IPS DF 6.9 (cell line): ENCODE measurements at regions not wholly inside any gene's neighbourhood (a gene's known extent, or its start where the extent isn't known, plus 50 kb on each side); places are given as distances from the start of the nearest gene placed in this dataset.

Experiments
- DNase-seq: peaks from one replicate; pipeline ENCODE4 v3.0.0-alpha.2; 2013; ENCODE audit warnings: low read depth, low spot score
- H3K27ac ChIP-seq: one replicate; pipeline ENCODE4 v1.5.1; 2013; ENCODE audit warnings: low read length, control low read depth
- H3K27me3 ChIP-seq: 2 replicates; pipeline ENCODE4 v1.6.1; 2013; ENCODE audit warnings: mild to moderate bottlenecking, low read length; ENCODE audit not compliant: control insufficient read depth, insufficient read depth
- H3K36me3 ChIP-seq: 2 replicates; pipeline ENCODE4 v1.6.1; 2013; ENCODE audit warnings: low read length; ENCODE audit not compliant: control insufficient read depth, insufficient read depth
- H3K4me1 ChIP-seq: 2 replicates; pipeline ENCODE4 v1.6.1; 2013; ENCODE audit warnings: low read length; ENCODE audit not compliant: control insufficient read depth, insufficient read depth
- H3K4me3 ChIP-seq: 2 replicates; pipeline ENCODE4 v1.5.1; 2013; ENCODE audit warnings: mild to moderate bottlenecking, low read length
- H3K9me3 ChIP-seq: 2 replicates; pipeline ENCODE4 v1.6.1; 2013; ENCODE audit warnings: low read length, inconsistent platforms; ENCODE audit not compliant: control insufficient read depth, insufficient read depth
- WGBS: extraction: QIAGEN DNeasy Blood & Tissue Kit; methylation state at CpG from one replicate; pipeline ENCODE4 v1.1.7; 2013; ENCODE audit warnings: mixed read lengths, missing lambda C conversion rate; ENCODE audit not compliant: insufficient read length, insufficient coverage; 5-methylcytosine and 5-hydroxymethylcytosine counted together

DNA sequence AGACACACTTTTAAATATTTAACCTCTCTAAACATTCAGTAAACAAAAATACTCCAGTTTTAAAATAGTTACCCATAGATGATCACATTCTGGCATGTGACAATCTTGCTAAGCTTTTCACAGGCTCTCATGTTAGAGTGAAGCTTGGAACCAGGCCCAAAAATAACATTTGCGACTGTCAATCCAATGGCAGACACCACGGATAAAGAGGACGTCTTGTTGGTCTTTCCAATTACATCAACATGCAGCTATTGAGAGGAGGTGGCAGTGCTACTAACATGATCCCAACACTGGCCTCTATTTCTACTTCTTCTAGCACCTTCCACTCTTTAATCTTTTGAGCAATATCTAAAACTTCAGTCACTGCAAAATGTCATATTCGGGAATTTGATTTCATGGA lies 970.8 kb upstream of the TENM3 start:
- Histone ChIP-seq H3K36me3 (no peaks in the 10 kb centered on the region), H3K4me1 (no peaks in the 10 kb centered on the region), H3K27me3 (no peaks in the 10 kb centered on the region), H3K4me3 (no peak overlapping the region), H3K9me3 (no peaks in the 10 kb centered on the region), H3K27ac (no peak overlapping the region)
- no peak for DNase-seq
- WGBS: no CpG with 5 or more reads among the region's 4 CpGs

DNA sequence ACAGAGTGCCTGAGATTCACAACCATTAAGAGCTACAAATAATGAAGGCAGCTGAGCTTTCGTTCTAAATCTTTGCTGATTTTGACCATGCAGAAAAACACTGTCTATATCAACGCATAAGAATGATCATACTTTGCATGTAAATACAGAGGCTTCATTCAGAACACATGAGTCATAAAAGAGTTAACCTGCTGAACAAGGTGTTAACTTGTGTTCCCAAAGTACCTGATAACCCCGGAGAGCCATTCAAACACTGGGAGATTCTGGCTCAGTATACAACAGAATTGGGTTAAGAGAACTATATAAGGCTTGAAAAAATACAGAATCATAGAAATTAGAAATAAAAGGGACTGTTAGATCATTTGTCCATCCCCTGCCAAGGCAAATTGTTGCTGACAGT lies 964.3 kb upstream of the TENM3 start:
- no peak for DNase-seq
- Histone ChIP-seq H3K27me3 (no peaks in the 10 kb centered on the region), H3K4me3 (no peak overlapping the region), H3K27ac (no peak overlapping the region), H3K36me3 (no peaks in the 10 kb centered on the region), H3K4me1 (no peaks in the 10 kb centered on the region), H3K9me3 (no peaks in the 10 kb centered on the region)
- WGBS: no CpG with 5 or more reads among the region's 3 CpGs

DNA sequence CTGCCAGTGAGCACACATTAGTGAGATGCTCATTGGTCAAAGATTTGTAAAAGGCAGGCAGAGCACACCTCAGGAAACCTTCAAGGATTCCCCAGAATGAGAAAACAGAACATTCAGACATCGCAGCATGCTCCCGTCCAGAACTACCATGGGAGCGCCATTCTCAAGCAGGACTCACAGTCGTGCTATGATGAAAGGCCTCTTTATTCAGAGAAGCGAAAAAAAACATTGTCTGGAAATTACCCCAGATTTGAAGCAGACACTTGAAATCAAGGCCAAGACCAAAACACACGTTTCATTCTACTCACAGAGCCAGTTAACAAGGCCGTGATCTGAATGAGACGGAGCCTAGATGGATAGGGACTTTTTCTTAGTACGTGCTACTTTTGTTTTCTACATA lies 961.8 kb upstream of the TENM3 start:
- Histone ChIP-seq H3K4me1 (no peaks in the 10 kb centered on the region), H3K27ac (no peak overlapping the region), H3K36me3 (no peaks in the 10 kb centered on the region), H3K27me3 (no peaks in the 10 kb centered on the region), H3K9me3 (no peaks in the 10 kb centered on the region), H3K4me3 (no peak overlapping the region)
- WGBS: no CpG with 5 or more reads among the region's 9 CpGs
- no peak for DNase-seq

DNA sequence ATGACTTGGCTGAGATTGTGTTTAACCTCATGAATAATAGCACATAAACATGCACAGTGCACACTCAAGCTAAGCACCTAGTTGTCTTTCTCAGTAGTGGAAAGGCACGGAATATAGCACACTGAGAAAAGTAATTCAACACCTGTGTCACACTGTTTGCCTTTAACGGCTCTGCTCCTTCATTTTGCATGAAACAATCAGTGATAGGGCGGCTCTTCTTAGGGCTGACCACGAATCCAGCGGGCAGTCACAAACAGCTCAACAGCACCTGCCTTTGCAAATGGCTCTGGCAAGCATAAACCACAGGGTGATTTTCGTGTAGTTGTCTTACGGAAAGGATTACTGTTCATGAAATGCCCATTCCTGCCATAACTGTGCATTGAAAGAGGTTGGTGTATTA lies 954.0 kb upstream of the TENM3 start:
- Histone ChIP-seq H3K4me3 (no peak overlapping the region), H3K27me3 (no peaks in the 10 kb centered on the region), H3K27ac (no peak overlapping the region), H3K9me3 (no peaks in the 10 kb centered on the region), H3K4me1 (no peaks in the 10 kb centered on the region), H3K36me3 (no peaks in the 10 kb centered on the region)
- WGBS: no CpG with 5 or more reads among the region's 7 CpGs
- no peak for DNase-seq

DNA sequence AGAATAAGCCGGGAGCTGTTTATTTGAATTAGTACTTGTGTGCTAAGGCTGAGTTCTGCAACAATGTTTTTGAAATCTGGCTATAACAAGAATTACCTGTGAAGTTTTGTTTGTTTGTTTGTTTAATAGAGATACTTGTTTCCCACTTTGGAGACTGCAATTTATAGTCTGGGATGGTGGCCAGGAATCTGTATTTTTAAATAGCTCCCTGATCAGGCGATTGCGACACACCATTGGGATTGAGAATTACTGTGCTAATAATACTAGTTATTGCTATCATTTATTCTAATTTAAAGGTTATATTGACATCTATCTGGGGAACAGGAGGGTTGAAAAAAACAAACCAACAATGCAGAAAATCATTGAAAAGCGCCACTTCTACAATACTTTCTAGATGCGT lies 951.6 kb upstream of the TENM3 start:
- no CpG with 5 or more reads among the region's 5 CpGs for WGBS
- Histone ChIP-seq H3K27ac (no peak overlapping the region), H3K27me3 (no peaks in the 10 kb centered on the region)

DNA sequence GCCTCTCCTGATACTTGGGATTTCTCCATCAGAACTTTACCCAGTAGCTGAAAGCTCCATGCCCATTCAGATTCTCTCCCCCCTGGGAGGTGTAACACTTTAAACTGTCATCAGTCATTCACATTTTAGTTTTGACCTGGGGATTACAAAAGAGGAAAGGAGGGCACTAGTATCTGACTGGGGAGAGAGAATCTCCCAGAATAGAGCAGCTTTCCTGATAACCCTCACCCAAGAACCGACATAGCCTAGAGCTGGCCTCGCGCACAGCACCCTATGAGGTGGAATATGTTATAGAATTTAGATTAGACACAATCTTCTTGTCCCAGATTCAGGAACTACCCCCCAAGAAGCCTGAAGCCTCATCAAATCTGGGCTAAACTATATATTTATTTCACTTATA lies 950.2 kb upstream of the TENM3 start:
- H3K27me3 ChIP-seq: no peaks in the 10 kb centered on the region
- H3K27ac ChIP-seq: no peak overlapping the region
- no peak for DNase-seq
- H3K4me1 ChIP-seq: no peaks in the 10 kb centered on the region
- no peaks in the 10 kb centered on the region for H3K36me3 ChIP-seq
- WGBS: no CpG with 5 or more reads among the region's 3 CpGs
- no peak overlapping the region for H3K4me3 ChIP-seq
- H3K9me3 ChIP-seq: no peaks in the 10 kb centered on the region

More for the DNA sequence above, 951.6 kb upstream of the TENM3 start:
- H3K4me3 ChIP-seq: no peak overlapping the region
- no peaks in the 10 kb centered on the region for H3K4me1 ChIP-seq
- no peaks in the 10 kb centered on the region for H3K36me3 ChIP-seq
- H3K9me3 ChIP-seq: no peaks in the 10 kb centered on the region
- DNase-seq: no peak

DNA sequence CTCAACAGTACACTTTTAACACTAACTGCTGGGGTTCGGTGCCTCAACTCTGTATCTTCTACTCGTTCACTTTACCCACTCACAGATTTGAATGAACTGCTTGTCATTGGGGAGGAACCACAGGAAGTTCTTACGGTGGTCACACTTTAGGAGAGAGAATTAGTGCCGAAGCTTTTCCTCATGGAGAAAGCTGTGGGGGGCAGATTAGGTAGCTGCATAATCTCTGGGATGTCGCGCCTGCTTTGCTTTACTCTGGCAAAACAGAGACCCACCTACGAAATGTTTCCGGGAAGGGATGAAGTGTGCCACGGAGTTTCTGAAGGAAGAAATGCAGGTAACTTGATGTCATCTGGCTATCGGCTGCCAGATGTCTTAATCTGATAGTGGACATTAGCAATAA lies 949.7 kb upstream of the TENM3 start:
- Histone ChIP-seq H3K27me3 (no peaks in the 10 kb centered on the region), H3K4me3 (no peak overlapping the region), H3K9me3 (no peaks in the 10 kb centered on the region), H3K4me1 (no peaks in the 10 kb centered on the region), H3K36me3 (no peaks in the 10 kb centered on the region), H3K27ac (no peak overlapping the region)
- WGBS: no CpG with 5 or more reads among the region's 10 CpGs
- no peak for DNase-seq

DNA sequence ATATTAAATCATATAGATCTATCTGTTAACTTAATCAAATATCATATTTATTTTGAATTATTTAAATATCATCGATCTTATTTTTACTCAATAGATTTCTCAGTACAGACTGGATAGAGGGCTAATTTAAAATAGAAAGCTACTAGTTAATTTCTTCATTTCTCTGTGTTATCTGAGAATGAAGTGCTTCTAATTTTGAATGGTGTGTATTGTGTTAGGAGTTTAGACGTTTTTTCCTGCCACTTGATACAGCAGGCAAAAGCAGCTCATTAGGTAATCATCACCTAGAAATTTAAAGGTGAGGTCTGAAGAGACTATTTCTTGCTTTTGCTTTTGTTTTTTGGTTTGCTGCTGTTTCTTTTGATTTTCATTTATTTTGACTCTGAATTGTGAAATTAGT lies 948.8 kb upstream of the TENM3 start:
- Histone ChIP-seq H3K4me3 (no peak overlapping the region), H3K4me1 (no peaks in the 10 kb centered on the region), H3K36me3 (no peaks in the 10 kb centered on the region), H3K9me3 (no peaks in the 10 kb centered on the region), H3K27me3 (no peaks in the 10 kb centered on the region), H3K27ac (no peak overlapping the region)
- no CpG with 5 or more reads among the region's 2 CpGs for whole genome bisulfite sequencing
- no peak for DNase-seq

DNA sequence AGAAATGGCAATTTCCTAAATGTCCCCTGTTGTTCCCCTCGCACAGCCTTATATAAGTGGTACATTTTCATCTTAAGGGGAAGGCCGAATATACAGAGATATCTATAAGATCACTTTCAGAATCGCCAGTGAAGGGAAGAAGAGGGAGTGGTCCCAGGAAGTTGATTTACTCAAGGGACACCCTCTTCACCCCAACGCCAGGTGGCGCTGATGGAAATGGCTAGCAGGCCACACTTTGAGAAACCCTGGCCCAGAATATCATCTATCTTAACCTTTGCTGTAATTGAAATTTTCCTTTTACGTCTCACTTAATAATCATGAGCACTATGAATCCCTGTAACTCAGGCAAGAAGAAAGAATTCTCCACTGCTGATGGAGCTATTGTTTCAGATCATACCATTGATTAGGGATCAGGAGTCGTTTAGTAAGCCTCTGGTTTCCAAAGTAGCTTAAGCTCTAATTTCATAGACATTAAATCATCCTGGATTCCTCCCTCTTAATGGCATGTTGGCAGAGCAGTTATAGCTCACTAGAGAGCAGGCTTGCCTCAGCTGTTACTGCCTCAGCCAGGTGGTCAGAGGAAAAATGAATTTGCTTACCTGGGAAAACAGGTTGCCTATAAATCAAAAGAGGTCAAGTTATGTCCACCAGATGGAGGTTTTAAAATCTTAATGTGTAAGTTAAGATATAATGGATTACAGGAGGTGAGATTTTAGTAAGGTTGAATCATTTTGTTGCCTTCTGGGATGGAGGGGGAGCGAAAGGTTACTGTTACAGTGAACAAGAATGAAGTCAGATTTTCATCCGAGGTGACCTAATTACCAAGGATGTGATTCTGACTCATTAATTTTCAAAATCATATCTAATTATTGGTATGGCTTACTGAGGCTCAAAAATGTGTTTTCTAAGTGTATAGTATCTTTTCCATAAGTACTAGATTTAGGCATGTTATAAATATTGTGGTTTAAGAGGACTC lies 941.2 kb upstream of the TENM3 start:
- H3K27ac ChIP-seq: no peak overlapping the region
- H3K4me1 ChIP-seq: no peaks in the 10 kb centered on the region
- no peaks in the 10 kb centered on the region for H3K9me3 ChIP-seq
- DNase-seq: peak; percentile 48
- H3K4me3 ChIP-seq: no peak overlapping the region
- 100% methylated on average over 1 of the region's 9 CpGs for WGBS
- no peaks in the 10 kb centered on the region for H3K27me3 ChIP-seq
- H3K36me3 ChIP-seq: no peaks in the 10 kb centered on the region

DNA sequence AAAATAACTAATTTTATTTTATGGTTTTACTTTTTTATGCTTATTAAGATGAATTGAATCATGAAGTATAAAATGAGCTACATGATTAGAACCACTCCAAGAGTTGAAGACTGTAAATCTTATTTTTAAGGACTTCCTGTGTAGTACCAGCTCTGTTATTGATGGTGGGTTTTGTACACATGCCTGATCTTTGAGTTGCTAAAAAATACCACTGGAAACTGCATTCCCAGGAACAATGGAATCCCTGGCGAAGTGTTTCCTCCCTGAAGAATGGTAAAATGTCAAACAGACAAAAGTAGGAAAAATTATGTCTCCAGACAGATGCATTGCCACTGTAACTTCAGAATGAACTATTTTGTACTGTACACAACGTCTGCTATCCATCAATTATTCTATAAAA lies 935.4 kb upstream of the TENM3 start:
- WGBS: no CpG with 5 or more reads among the region's 2 CpGs
- H3K27me3 ChIP-seq: no peaks in the 10 kb centered on the region

More for the DNA sequence above, 935.4 kb upstream of the TENM3 start:
- H3K9me3 ChIP-seq: no peaks in the 10 kb centered on the region
- H3K4me3 ChIP-seq: no peak overlapping the region
- DNase-seq: no peak
- no peaks in the 10 kb centered on the region for H3K36me3 ChIP-seq
- no peak overlapping the region for H3K27ac ChIP-seq
- H3K4me1 ChIP-seq: no peaks in the 10 kb centered on the region; the same call in 1 of the 2 replicates
